Activated T-cell treated with anti-CD3 and anti-CD28 coated beads, Interleukin-2, amount 50 U/mL, for 4 hours (primary cell): ENCODE measurements at regions not wholly inside any gene's neighbourhood (a gene's known extent, or its start where the extent isn't known, plus 50 kb on each side); places are given as distances from the start of the nearest gene placed in this dataset.

Source experiments
- ATAC-seq, 2 donors: fragments of 200-7000 bp; cut with Tn5 transposase; one replicate each; pipeline ENCODE4 v1.10.0; 2021
- DNase-seq: peaks from one replicate; pipeline ENCODE4 v3.0.0-alpha.2; 2020
- H3K27me3 Mint-ChIP-seq: one replicate; pipeline ENCODE4 v1.8.0; 2021; ENCODE audit warnings: low read depth, mixed read lengths
- H3K36me3 Mint-ChIP-seq: one replicate; pipeline ENCODE4 v1.8.0; 2022; ENCODE audit warnings: mixed read lengths; ENCODE audit not compliant: insufficient read depth
- H3K4me1 Mint-ChIP-seq: one replicate; pipeline ENCODE4 v1.8.0; 2021; ENCODE audit warnings: low read depth, mixed read lengths
- H3K4me3 Mint-ChIP-seq: one replicate; pipeline ENCODE4 v1.8.0; 2021; ENCODE audit warnings: mild to moderate bottlenecking, moderate library complexity, mixed read lengths
- H3K9me3 Mint-ChIP-seq: one replicate; pipeline ENCODE4 v1.8.0; 2021; ENCODE audit warnings: mixed read lengths

DNA sequence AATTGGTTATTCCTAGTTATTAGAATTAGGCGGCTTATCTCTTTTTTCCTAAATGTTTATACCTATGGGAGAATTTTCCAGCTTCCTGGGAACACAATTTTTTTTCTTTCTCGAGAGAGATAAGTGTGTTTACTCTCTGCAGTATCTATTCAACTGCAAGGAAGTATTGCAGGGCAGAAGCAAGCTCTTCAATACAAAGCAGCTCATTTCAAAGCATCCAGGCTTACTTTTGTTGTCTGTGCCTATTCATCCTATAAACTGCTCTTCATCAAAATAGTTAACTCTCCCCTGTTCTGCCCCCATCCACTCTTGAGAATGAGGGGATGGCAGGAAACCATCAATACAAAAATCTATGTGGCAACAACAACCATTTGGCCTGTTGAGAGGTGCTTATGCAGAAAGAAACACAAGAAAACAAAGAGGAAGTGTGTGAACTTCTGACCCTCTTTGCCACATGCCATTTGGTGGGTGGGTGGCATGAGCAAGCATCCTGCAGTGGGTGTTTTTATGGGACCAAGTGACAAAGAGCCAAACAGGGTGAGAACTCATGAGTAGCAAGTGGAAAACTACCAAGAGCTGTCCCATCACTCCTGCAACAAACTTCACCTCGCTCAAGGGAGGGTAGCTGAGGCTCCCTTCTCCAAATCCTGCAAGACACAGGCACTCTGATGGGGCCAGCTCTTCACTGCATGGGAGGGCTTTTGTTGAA lies 50.6 kb upstream of the MRPS6 start:
- Mint-ChIP-seq H3K4me3 (no peak overlapping the region), H3K27me3 (no peaks in the 10 kb centered on the region), H3K9me3 (peaks cover 3% of the 10 kb centered on the region), H3K36me3 (no peaks in the 10 kb centered on the region), H3K4me1 (peaks cover 27% of the 10 kb centered on the region)
- ATAC-seq (peak; percentile 81 to 84), DNase-seq (peak; percentile 22)

DNA sequence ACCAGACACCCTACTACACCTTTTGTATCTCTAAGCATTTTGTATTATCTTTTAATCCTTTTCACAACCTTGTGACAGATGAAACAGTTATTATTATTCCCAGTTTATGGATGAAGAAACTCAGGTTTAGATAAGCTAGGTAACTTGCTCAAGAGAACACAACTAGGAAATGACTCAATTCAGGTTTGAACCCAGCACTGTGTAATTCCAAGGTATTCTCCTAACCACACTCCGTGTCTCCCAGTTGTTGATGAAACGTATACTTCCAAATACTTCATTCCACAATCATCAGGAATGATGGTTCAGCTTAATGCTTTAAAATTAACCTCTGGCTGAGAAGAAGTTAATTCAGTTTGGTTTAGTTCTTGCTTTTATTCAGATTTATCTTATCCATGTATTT lies 51.7 kb upstream of the MRPS6 start:
- no peaks in the 10 kb centered on the region for H3K36me3 Mint-ChIP-seq
- peaks cover 29% of the 10 kb centered on the region for H3K4me1 Mint-ChIP-seq
- no peak for ATAC-seq
- H3K9me3 Mint-ChIP-seq = no peaks in the 10 kb centered on the region
- no peaks in the 10 kb centered on the region for H3K27me3 Mint-ChIP-seq
- DNase-seq = no peak
- no peak overlapping the region for H3K4me3 Mint-ChIP-seq

DNA sequence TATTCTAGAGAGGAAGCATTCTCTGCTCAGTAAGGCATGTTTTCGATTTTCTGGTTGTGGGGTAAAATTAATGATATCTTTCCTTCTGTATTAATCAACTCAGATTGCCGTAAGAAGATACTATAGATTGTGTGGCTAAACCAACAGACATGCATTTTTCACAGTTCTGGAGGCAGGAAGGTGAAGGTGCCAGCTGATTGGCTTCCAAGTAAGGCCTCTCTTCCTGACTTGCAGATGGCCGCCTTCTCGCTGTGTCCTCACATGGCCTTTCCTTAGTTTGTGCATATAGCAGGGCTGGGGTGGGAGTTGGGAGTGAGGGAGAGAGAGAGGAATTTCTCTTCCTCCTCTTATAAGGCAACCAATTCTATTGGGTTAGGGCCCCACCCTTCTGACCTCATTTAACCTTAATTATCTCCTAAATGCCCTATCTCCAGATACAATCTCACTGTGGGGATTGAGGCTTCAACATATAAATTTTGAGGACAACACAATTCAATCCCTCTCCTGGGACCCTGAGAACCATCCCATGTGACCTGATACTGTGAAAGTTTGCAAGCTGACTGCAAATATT lies 52.3 kb upstream of the MRPS6 start:
- Mint-ChIP-seq H3K36me3 (no peaks in the 10 kb centered on the region), H3K4me3 (no peak overlapping the region), H3K27me3 (no peaks in the 10 kb centered on the region), H3K9me3 (no peaks in the 10 kb centered on the region), H3K4me1 (peaks cover 29% of the 10 kb centered on the region)
- ATAC-seq = no peak
- DNase-seq = no peak

- no peak for DNase-seq
- Mint-ChIP-seq H3K4me3 (no peak overlapping the region), H3K36me3 (no peaks in the 10 kb centered on the region), H3K4me1 (peaks cover 29% of the 10 kb centered on the region), H3K27me3 (no peaks in the 10 kb centered on the region), H3K9me3 (no peaks in the 10 kb centered on the region)
- no peak for ATAC-seq
Observed at GRCh38 chr21:34020005-34020847, 53.2 kb upstream of the MRPS6 start.

DNA sequence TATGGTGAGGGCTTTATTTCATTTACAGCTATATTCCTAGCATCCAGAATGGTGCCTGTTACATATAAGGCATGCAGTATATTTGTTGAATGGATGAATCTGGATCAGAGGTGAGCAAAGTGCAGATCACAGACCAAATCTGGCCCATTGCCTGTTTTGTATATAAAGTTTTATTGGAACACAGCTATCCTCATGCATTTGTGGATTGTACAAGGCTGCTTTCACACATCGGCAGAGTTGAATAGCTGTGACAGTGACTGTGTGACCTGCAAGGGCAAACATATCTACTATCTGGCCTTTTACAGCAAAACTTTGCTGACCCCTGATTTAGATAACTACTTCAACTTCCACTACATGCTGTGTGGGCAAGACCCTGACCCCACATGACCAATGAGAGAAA lies 54.0 kb upstream of the MRPS6 start:
- H3K36me3 Mint-ChIP-seq = no peaks in the 10 kb centered on the region
- H3K4me3 Mint-ChIP-seq = no peak overlapping the region
- H3K4me1 Mint-ChIP-seq = peaks cover 29% of the 10 kb centered on the region
- ATAC-seq (no peak), DNase-seq (no peak)
- H3K9me3 Mint-ChIP-seq = peaks cover 5% of the 10 kb centered on the region
- no peaks in the 10 kb centered on the region for H3K27me3 Mint-ChIP-seq

DNA sequence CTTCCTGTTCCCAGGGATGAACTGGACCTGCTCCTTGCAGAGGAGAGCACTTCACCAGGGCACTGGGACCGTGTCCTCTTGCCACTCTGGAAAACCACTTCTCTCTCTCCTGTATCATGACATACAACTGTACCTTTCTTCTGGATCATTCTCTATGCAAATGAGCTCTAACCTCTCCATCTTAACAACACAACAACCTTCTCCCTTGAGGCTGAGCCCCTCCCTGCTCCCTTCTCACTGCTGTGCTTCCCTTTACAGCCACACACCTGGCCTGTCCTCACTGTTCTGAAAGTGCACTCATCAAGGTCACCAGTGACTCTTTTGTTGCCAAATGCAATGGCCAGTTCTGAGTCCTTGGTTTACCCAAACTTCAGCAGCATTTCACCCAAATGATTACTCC lies 54.5 kb upstream of the MRPS6 start:
- no peak overlapping the region for H3K4me3 Mint-ChIP-seq
- H3K27me3 Mint-ChIP-seq = no peaks in the 10 kb centered on the region
- no peaks in the 10 kb centered on the region for H3K36me3 Mint-ChIP-seq
- peaks cover 8% of the 10 kb centered on the region for H3K9me3 Mint-ChIP-seq
- ATAC-seq (no peak), DNase-seq (no peak)
- peaks cover 29% of the 10 kb centered on the region for H3K4me1 Mint-ChIP-seq

DNA sequence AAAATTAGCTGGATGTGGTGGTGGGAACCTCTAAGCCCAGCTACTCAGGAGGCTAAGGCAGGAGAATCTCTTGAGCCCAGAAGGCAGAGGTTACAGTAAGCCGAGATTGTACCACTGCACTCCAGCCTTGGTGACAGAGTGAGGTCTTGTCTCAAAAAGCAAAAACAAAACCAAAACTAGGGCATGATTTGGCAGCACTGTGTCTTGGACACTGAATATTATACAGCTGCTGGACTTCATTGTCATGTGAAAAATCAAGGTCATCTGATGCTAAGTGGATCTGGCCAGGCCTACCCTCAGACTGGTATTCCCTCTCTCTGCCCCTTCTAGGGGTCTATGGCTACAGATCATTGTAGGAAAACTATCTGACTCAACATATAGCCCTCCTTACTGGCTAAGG lies 55.2 kb upstream of the MRPS6 start:
- DNase-seq = no peak
- Mint-ChIP-seq H3K36me3 (no peaks in the 10 kb centered on the region), H3K4me1 (peaks cover 29% of the 10 kb centered on the region), H3K4me3 (no peak overlapping the region), H3K27me3 (no peaks in the 10 kb centered on the region), H3K9me3 (peaks cover 13% of the 10 kb centered on the region)
- ATAC-seq = no peak

DNA sequence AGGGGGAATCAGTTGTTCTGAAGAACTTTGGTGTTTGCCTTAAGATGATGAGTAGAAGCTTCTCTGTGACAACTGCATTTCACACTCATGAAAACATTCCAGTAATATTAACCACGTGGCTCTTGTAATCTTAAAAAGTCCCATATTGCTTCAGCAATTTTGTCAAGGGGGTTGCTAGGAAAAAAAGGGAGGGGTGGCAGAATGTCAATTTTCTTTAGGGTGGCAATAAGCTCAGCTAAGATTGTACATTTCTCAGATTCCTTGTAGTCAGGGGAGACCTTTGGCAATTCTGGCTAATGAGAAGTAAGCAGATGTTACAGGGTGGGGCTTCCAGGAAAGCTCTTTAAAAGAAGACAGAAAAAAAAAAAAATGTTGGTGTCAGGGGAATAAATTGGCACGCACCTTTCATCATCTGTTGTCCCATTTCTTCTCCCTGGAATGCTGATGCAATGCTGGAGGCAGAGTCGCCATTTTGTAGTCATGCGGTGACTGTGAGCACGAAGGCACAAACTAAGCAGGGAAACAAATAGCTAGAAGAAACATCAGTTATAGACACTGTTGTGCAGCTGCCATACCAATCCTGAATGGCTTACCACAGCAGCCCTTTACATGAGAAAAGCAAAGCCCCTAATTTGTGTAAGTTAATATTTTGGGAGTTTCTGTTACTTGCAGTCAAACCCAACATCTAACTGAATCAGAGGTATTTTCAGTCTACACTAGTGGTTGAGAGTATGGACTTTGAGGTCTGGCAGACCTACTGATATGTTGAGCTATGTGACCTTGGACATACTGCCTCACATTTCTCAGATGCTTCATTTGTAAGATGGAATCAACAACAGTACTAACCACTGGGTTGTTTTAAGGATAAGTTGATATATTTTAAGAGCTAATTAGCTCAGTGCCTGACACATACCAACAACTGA lies 56.1 kb upstream of the MRPS6 start:
- peaks cover 28% of the 10 kb centered on the region for H3K4me1 Mint-ChIP-seq
- DNase-seq (no peak), ATAC-seq (no peak)
- no peaks in the 10 kb centered on the region for H3K36me3 Mint-ChIP-seq
- peaks cover 17% of the 10 kb centered on the region for H3K9me3 Mint-ChIP-seq
- H3K4me3 Mint-ChIP-seq = no peak overlapping the region
- no peaks in the 10 kb centered on the region for H3K27me3 Mint-ChIP-seq

DNA sequence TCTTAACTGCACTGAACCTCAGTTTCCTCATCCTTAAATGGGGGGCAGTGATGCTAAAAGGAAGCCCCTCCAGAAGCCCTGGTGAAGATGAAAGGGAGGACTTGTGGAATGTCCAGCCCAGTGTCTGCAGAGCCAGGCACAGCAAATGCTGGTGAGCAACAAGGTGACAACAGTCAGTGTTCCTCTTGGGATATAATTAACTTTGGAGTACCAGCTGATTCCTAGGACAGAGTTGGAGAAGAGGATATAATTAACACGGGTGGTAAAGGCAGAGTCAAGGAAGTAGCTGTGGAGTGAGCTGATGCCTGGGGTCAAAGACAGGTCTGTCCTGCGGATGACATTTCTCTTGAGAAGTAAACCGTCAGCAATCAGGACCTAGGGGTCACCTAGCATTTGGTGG lies 60.7 kb upstream of the MRPS6 start:
- no peaks in the 10 kb centered on the region for H3K27me3 Mint-ChIP-seq
- ATAC-seq (no peak), DNase-seq (no peak)
- H3K36me3 Mint-ChIP-seq = peaks cover 4% of the 10 kb centered on the region
- H3K9me3 Mint-ChIP-seq = peaks cover 22% of the 10 kb centered on the region
- peaks cover 12% of the 10 kb centered on the region for H3K4me1 Mint-ChIP-seq
- no peak overlapping the region for H3K4me3 Mint-ChIP-seq

GRCh38 chr21:34011660-34012059 lies 61.7 kb upstream of the MRPS6 start:
- DNase-seq = no peak
- no peaks in the 10 kb centered on the region for H3K27me3 Mint-ChIP-seq
- ATAC-seq = no peak
- no peak overlapping the region for H3K4me3 Mint-ChIP-seq
- peaks cover 14% of the 10 kb centered on the region for H3K4me1 Mint-ChIP-seq
- peaks cover 4% of the 10 kb centered on the region for H3K36me3 Mint-ChIP-seq
- H3K9me3 Mint-ChIP-seq = peaks cover 22% of the 10 kb centered on the region

DNA sequence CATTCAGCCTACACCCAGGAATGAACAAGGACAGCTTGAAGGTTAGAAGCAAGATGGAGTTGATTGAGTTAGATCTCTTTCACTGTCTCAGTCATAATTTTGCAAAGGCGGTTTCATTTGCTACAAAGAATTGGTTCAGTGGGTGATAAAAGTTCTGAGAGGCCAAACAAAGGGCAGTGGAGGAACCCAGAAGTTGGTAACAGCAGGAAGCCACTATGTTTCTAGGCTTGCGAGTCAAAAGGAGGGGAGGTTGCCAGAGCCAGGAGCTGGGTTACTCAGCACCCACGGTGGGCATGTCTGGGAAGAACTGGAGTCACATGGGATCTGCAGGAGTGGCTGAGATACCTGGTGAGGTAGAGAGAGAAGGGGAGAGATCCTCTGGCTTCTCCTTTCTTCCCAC lies 64.2 kb upstream of the MRPS6 start:
- H3K4me3 Mint-ChIP-seq = no peak overlapping the region
- peaks cover 17% of the 10 kb centered on the region for H3K9me3 Mint-ChIP-seq
- no peaks in the 10 kb centered on the region for H3K27me3 Mint-ChIP-seq
- ATAC-seq (peak; percentile 41 to 51), DNase-seq (no peak)
- H3K36me3 Mint-ChIP-seq = peaks cover 4% of the 10 kb centered on the region
- H3K4me1 Mint-ChIP-seq = peaks cover 14% of the 10 kb centered on the region

DNA sequence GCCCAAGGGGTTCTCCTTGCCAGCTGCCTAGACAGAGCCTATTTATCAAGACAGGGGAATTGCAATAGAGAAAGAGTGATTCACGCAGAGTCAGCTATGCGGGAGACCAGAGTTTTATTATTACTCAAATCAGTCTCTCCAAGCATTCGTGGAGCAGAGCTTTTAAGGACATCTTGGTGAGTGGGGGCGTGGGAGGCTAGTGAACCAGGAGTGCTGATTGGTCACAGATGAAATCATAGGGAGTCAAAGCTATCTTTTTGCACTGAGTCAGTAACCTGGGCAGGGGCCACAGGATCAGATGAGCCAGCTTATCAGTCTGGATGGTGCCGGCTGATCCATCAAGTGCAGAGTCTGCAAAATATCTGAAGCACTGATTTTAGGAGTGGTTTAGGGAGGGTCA lies 64.8 kb upstream of the MRPS6 start:
- Mint-ChIP-seq H3K4me1 (peaks cover 14% of the 10 kb centered on the region), H3K36me3 (peaks cover 4% of the 10 kb centered on the region), H3K9me3 (peaks cover 17% of the 10 kb centered on the region), H3K27me3 (no peaks in the 10 kb centered on the region), H3K4me3 (no peak overlapping the region)
- ATAC-seq = peak; percentile 89 to 96
- no peak for DNase-seq

- Mint-ChIP-seq H3K4me1 (peaks cover 14% of the 10 kb centered on the region), H3K4me3 (no peak overlapping the region), H3K36me3 (peaks cover 2% of the 10 kb centered on the region), H3K9me3 (peaks cover 10% of the 10 kb centered on the region), H3K27me3 (no peaks in the 10 kb centered on the region)
- no peak for ATAC-seq
- no peak for DNase-seq
Observed at GRCh38 chr21:34006611-34007168, 66.7 kb upstream of the MRPS6 start.

DNA sequence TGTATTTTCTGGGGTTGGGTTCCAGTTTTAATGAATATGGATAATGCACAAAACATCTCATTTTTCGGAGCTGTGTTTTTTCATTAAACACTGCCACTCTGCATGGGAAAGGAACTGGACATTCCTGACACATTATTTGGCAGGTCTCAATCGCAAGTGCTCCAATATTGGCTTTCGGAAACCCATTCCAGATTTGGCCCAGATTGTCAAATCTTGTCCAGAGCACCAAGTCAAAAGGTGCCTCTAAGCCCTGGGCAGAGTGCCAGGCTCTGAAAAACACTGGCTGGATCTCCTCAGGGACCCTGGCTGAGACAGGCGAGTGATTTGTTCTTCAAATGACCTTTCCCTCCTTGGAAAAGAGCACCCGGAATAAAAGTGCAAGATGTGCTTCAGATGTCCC lies 68.4 kb upstream of the MRPS6 start:
- Mint-ChIP-seq H3K27me3 (no peaks in the 10 kb centered on the region), H3K4me1 (peaks cover 14% of the 10 kb centered on the region), H3K36me3 (no peaks in the 10 kb centered on the region), H3K4me3 (no peak overlapping the region), H3K9me3 (peaks cover 5% of the 10 kb centered on the region)
- ATAC-seq (no peak), DNase-seq (no peak)
